Neural progenitor cell (in vitro differentiated cells): ENCODE measurements at regions not wholly inside any gene's neighbourhood (a gene's known extent, or its start where the extent isn't known, plus 50 kb on each side); places are given as distances from the start of the nearest gene placed in this dataset.

Experiments
- DNase-seq: peaks from one replicate; pipeline ENCODE4 v3.0.0-alpha.2; 2016; ENCODE audit warnings: low spot score
- H2AFZ ChIP-seq: fragments of 200-600 bp; sonication (generic); replicated peaks from 2 replicates; pipeline ENCODE4 v1.6.1; 2016; ENCODE audit warnings: antibody characterized with exemption
- H3F3A ChIP-seq: fragments of 200-600 bp; sonication (generic); 2 replicates; pipeline ENCODE4 v1.6.1; 2016; ENCODE audit warnings: antibody characterized with exemption, low read depth
- H3K27ac ChIP-seq: fragments of 200-600 bp; sonication (generic); 2 replicates; pipeline ENCODE4 v1.5.1; 2016; ENCODE audit warnings: mild to moderate bottlenecking
- H3K27me3 ChIP-seq: fragments of 200-600 bp; sonication (generic); 2 replicates; pipeline ENCODE4 v1.6.1; 2016; ENCODE audit warnings: mild to moderate bottlenecking, moderate library complexity
- H3K36me3 ChIP-seq: fragments of 200-600 bp; sonication (generic); 2 replicates; pipeline ENCODE4 v1.5.1; 2016
- H3K4me1 ChIP-seq: fragments of 200-600 bp; sonication (generic); 2 replicates; pipeline ENCODE4 v1.6.1; 2016; ENCODE audit warnings: mixed run types
- H3K4me2 ChIP-seq: fragments of 200-600 bp; sonication (generic); 2 replicates; pipeline ENCODE4 v1.6.1; 2016
- H3K4me3 ChIP-seq: fragments of 200-600 bp; sonication (generic); 2 replicates; pipeline ENCODE4 v1.5.1; 2016
- H3K79me2 ChIP-seq: fragments of 200-600 bp; sonication (generic); 2 replicates; pipeline ENCODE4 v1.6.1; 2016; ENCODE audit warnings: low read depth
- H3K9ac ChIP-seq: fragments of 200-600 bp; sonication (generic); 2 replicates; pipeline ENCODE4 v1.6.1; 2016
- H3K9me3 ChIP-seq: fragments of 200-600 bp; sonication (generic); 2 replicates; pipeline ENCODE4 v1.5.1; 2016; ENCODE audit warnings: low read depth
- H4K20me1 ChIP-seq: fragments of 200-600 bp; sonication (generic); 2 replicates; pipeline ENCODE4 v1.6.1; 2016; ENCODE audit warnings: low read depth
- H3K27ac Mint-ChIP-seq: 3 replicates; pipeline ENCODE4 v1.8.0; 2021; ENCODE audit warnings: mixed read lengths
- H3K27me3 Mint-ChIP-seq: 2 replicates; pipeline ENCODE4 v1.8.0; 2022; ENCODE audit warnings: low read depth, mild to moderate bottlenecking, inconsistent platforms, moderate library complexity, mixed read lengths; ENCODE audit not compliant: insufficient read depth
- H3K36me3 Mint-ChIP-seq: 3 replicates; pipeline ENCODE4 v1.8.0; 2021; ENCODE audit warnings: mixed read lengths
- H3K4me1 Mint-ChIP-seq: 3 replicates; pipeline ENCODE4 v1.8.0; 2021; ENCODE audit warnings: mixed read lengths
- H3K4me3 Mint-ChIP-seq: 3 replicates; pipeline ENCODE4 v1.8.0; 2021; ENCODE audit warnings: mild to moderate bottlenecking, moderate library complexity, mixed read lengths
- H3K9me3 Mint-ChIP-seq: 3 replicates; pipeline ENCODE4 v1.8.0; 2020; ENCODE audit warnings: mixed read lengths
- EZH2 ChIP-seq: fragments of 200-600 bp; sonication (generic); IDR thresholded peaks from 2 replicates; pipeline ENCODE4 v1.6.1; 2017; ENCODE audit warnings: antibody characterized with exemption, mild to moderate bottlenecking, moderate library complexity
- EZH2phosphoT487 ChIP-seq: fragments of 200-600 bp; sonication (generic); IDR thresholded peaks from 2 replicates; pipeline ENCODE4 v1.6.1; 2017; ENCODE audit warnings: antibody characterized with exemption
- TF ChIP-seq, protein P1 (sequence below): fragments of 200-600 bp; sonication (generic); IDR thresholded peaks from 2 replicates; pipeline ENCODE4 v1.5.1; 2017; ENCODE audit warnings: antibody characterized with exemption, mild to moderate bottlenecking

- no peak overlapping the region for H3K4me2 ChIP-seq
- no peak overlapping the region for H2AFZ ChIP-seq
- peaks cover 8% of the 10 kb centered on the region for H3K9me3 Mint-ChIP-seq
Observed at GRCh38 chr1:45272913-45273371, 53.8 kb upstream of the HPDL start.

DNA sequence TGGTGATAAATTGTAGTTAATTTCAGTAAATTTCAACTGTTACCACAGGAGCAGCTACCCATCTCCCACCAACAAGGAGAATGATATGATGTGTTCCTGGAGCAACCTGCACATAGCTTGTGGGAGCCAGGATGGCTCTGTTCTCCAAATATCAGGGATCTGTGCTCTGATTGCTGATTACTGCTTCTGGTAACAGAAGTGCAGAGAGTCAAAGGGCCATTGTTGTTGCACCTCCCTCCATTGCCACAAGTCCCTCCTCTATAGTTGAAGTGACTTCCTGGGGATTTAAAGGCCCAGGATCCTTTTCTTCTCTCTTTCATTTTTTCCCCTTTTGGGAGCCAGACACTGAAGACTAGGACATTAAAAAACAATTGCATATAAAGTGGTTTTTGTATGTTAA lies 51.6 kb upstream of the HPDL start:
- H3K27me3 Mint-ChIP-seq: no peaks in the 10 kb centered on the region
- DNase-seq: peak; percentile 20
- H3K4me2 ChIP-seq: peak overlapping the region; percentile 1
- H3K36me3 Mint-ChIP-seq: peaks cover 3% of the 10 kb centered on the region
- peak overlapping the region; percentile 93 for H2AFZ ChIP-seq
- peaks cover 7% of the 10 kb centered on the region for H3K4me1 Mint-ChIP-seq
- no peaks in the 10 kb centered on the region for H4K20me1 ChIP-seq
- H3K9me3 ChIP-seq: no peaks in the 10 kb centered on the region
- H3K27ac ChIP-seq: no peak overlapping the region
- no peaks in the 10 kb centered on the region for H3K36me3 ChIP-seq
- no peak overlapping the region for H3K27ac Mint-ChIP-seq
- H3K9me3 Mint-ChIP-seq: peaks cover 16% of the 10 kb centered on the region
- peaks cover 7% of the 10 kb centered on the region for H3K4me1 ChIP-seq
- no peak overlapping the region for H3K4me3 ChIP-seq
- H3K9ac ChIP-seq: no peak overlapping the region
- H3F3A ChIP-seq: no peaks in the 10 kb centered on the region
- H3K79me2 ChIP-seq: no peaks in the 10 kb centered on the region
- TF ChIP-seq EZH2phosphoT487 (no peak), EZH2 (no peak)
- no peaks in the 10 kb centered on the region for H3K27me3 ChIP-seq
- H3K4me3 Mint-ChIP-seq: no peak overlapping the region

More at GRCh38 chr1:45272913-45273371, 53.8 kb upstream of the HPDL start:
- H3K4me3 Mint-ChIP-seq: no peak overlapping the region
- Histone ChIP-seq H4K20me1 (no peaks in the 10 kb centered on the region), H3K9ac (no peak overlapping the region), H3K4me1 (peaks cover 7% of the 10 kb centered on the region), H3K27me3 (no peaks in the 10 kb centered on the region), H3K36me3 (no peaks in the 10 kb centered on the region), H3K9me3 (no peaks in the 10 kb centered on the region), H3K4me3 (no peak overlapping the region), H3K27ac (no peak overlapping the region), H3K79me2 (no peaks in the 10 kb centered on the region), H3F3A (no peaks in the 10 kb centered on the region)
- no peak for DNase-seq
- TF ChIP-seq EZH2phosphoT487 (no peak), EZH2 (no peak)
- TF ChIP-seq, protein P1, sequence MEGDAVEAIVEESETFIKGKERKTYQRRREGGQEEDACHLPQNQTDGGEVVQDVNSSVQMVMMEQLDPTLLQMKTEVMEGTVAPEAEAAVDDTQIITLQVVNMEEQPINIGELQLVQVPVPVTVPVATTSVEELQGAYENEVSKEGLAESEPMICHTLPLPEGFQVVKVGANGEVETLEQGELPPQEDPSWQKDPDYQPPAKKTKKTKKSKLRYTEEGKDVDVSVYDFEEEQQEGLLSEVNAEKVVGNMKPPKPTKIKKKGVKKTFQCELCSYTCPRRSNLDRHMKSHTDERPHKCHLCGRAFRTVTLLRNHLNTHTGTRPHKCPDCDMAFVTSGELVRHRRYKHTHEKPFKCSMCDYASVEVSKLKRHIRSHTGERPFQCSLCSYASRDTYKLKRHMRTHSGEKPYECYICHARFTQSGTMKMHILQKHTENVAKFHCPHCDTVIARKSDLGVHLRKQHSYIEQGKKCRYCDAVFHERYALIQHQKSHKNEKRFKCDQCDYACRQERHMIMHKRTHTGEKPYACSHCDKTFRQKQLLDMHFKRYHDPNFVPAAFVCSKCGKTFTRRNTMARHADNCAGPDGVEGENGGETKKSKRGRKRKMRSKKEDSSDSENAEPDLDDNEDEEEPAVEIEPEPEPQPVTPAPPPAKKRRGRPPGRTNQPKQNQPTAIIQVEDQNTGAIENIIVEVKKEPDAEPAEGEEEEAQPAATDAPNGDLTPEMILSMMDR: no peak
- H3K27ac Mint-ChIP-seq: no peak overlapping the region
- peaks cover 3% of the 10 kb centered on the region for H3K36me3 Mint-ChIP-seq
- peaks cover 7% of the 10 kb centered on the region for H3K4me1 Mint-ChIP-seq
- H3K27me3 Mint-ChIP-seq: no peaks in the 10 kb centered on the region
